Chondrocyte (in vitro differentiated cells): ENCODE measurements at regions not wholly inside any gene's neighbourhood (a gene's known extent, or its start where the extent isn't known, plus 50 kb on each side); places are given as distances from the start of the nearest gene placed in this dataset.

Experiments
- DNase-seq: peaks from one replicate; pipeline ENCODE4 v3.0.0; 2021; ENCODE audit warnings: mixed read lengths, low spot score
- H3K27ac Mint-ChIP-seq: one replicate; pipeline ENCODE4 v1.8.0; 2021; ENCODE audit warnings: mild to moderate bottlenecking, moderate library complexity, mixed read lengths; ENCODE audit not compliant: unreplicated experiment
- H3K27me3 Mint-ChIP-seq: 2 replicates; pipeline ENCODE4 v1.8.0; 2021; ENCODE audit warnings: low read depth, mixed read lengths
- H3K36me3 Mint-ChIP-seq: 2 replicates; pipeline ENCODE4 v1.8.0; 2021; ENCODE audit warnings: low read depth, mixed read lengths
- H3K4me1 Mint-ChIP-seq: 2 replicates; pipeline ENCODE4 v1.8.0; 2021; ENCODE audit warnings: low read depth, mild to moderate bottlenecking, mixed read lengths
- H3K4me3 Mint-ChIP-seq: one replicate; pipeline ENCODE4 v1.8.0; 2021; ENCODE audit warnings: mild to moderate bottlenecking, moderate library complexity, mixed read lengths; ENCODE audit not compliant: unreplicated experiment
- H3K9me3 Mint-ChIP-seq: 2 replicates; pipeline ENCODE4 v1.8.0; 2021; ENCODE audit warnings: low read depth, mixed read lengths
- CTCF ChIP-seq: fragments of 200-600 bp; sonication (generic); IDR thresholded peaks from 2 replicates; pipeline ENCODE4 v1.5.0; 2021; ENCODE audit warnings: antibody characterized with exemption, mild to moderate bottlenecking, moderate library complexity

GRCh38 chr7:10706875-10707493, 266.7 kb upstream of the PHF14 start:
- no peak overlapping the region for H3K27ac Mint-ChIP-seq
- no peaks in the 10 kb centered on the region for H3K4me1 Mint-ChIP-seq
- no peak for DNase-seq
- no peaks in the 10 kb centered on the region for H3K27me3 Mint-ChIP-seq
- no peaks in the 10 kb centered on the region for H3K36me3 Mint-ChIP-seq
- H3K9me3 Mint-ChIP-seq: peaks cover 2% of the 10 kb centered on the region
- H3K4me3 Mint-ChIP-seq: no peak overlapping the region
- no peak for TF ChIP-seq CTCF

- no peak for TF ChIP-seq CTCF
- Mint-ChIP-seq H3K4me3 (no peak overlapping the region), H3K36me3 (no peaks in the 10 kb centered on the region), H3K4me1 (no peaks in the 10 kb centered on the region), H3K9me3 (peaks cover 2% of the 10 kb centered on the region), H3K27ac (no peak overlapping the region), H3K27me3 (no peaks in the 10 kb centered on the region)
- no peak for DNase-seq
Observed at GRCh38 chr7:10707519-10707918, 266.2 kb upstream of the PHF14 start.

- Mint-ChIP-seq H3K36me3 (no peaks in the 10 kb centered on the region), H3K9me3 (peaks cover 2% of the 10 kb centered on the region), H3K27ac (no peak overlapping the region), H3K4me3 (no peak overlapping the region), H3K27me3 (no peaks in the 10 kb centered on the region), H3K4me1 (no peaks in the 10 kb centered on the region)
- peak; percentile 74 for TF ChIP-seq CTCF
- no peak for DNase-seq
Observed at GRCh38 chr7:10708447-10708846, 265.2 kb upstream of the PHF14 start.

- no peak for TF ChIP-seq CTCF
- no peaks in the 10 kb centered on the region for H3K9me3 Mint-ChIP-seq
- no peaks in the 10 kb centered on the region for H3K4me1 Mint-ChIP-seq
- H3K4me3 Mint-ChIP-seq: no peak overlapping the region
- DNase-seq: no peak
- no peaks in the 10 kb centered on the region for H3K36me3 Mint-ChIP-seq
- H3K27me3 Mint-ChIP-seq: no peaks in the 10 kb centered on the region
- no peak overlapping the region for H3K27ac Mint-ChIP-seq
Observed at GRCh38 chr7:10718768-10719167, 254.9 kb upstream of the PHF14 start.

- Mint-ChIP-seq H3K27me3 (no peaks in the 10 kb centered on the region), H3K36me3 (no peaks in the 10 kb centered on the region), H3K4me1 (no peaks in the 10 kb centered on the region), H3K4me3 (no peak overlapping the region), H3K27ac (no peak overlapping the region), H3K9me3 (no peaks in the 10 kb centered on the region)
- DNase-seq: no peak
- TF ChIP-seq CTCF: no peak
Observed at GRCh38 chr7:10720042-10720441, 253.6 kb upstream of the PHF14 start.
